ENCODE measurements at regions not wholly inside any gene's neighbourhood (a gene's known extent, or its start where the extent isn't known, plus 50 kb on each side); places are given as distances from the start of the nearest gene placed in this dataset.

- TF ChIP-seq, protein P1, sequence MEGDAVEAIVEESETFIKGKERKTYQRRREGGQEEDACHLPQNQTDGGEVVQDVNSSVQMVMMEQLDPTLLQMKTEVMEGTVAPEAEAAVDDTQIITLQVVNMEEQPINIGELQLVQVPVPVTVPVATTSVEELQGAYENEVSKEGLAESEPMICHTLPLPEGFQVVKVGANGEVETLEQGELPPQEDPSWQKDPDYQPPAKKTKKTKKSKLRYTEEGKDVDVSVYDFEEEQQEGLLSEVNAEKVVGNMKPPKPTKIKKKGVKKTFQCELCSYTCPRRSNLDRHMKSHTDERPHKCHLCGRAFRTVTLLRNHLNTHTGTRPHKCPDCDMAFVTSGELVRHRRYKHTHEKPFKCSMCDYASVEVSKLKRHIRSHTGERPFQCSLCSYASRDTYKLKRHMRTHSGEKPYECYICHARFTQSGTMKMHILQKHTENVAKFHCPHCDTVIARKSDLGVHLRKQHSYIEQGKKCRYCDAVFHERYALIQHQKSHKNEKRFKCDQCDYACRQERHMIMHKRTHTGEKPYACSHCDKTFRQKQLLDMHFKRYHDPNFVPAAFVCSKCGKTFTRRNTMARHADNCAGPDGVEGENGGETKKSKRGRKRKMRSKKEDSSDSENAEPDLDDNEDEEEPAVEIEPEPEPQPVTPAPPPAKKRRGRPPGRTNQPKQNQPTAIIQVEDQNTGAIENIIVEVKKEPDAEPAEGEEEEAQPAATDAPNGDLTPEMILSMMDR (IDR thresholded peaks at IDR 0.05; ENCODE audit: extremely low read depth in 1 of 2, insufficient read depth in 1 of 2, low read depth in 1 of 2, low read length in 2 of 2), result no peak
- no peak for TF ChIP-seq POLR2AphosphoS5 (IDR thresholded peaks at IDR 0.05; ENCODE audit: insufficient read depth, low read depth, low read length)
Measured at GRCh38 chr10:100659361-100660098, 85.9 kb upstream of the PAX2 start.

All from endothelial cell of umbilical vein (primary cell).